HG03520 (cell line): ENCODE measurements at regions not wholly inside any gene's neighbourhood (a gene's known extent, or its start where the extent isn't known, plus 50 kb on each side); places are given as distances from the start of the nearest gene placed in this dataset.
"Not testable (repeated sequence)": the region's sequence is repeated elsewhere in the genome, so short reads cannot be mapped to it uniquely, and the experiment has no call there.

Experiments
- ATAC-seq: cut with Tn5 transposase; IDR thresholded peaks from one replicate; pipeline ENCODE4 v1.9.1; 2021; ENCODE audit warnings: mild to moderate bottlenecking, moderate library complexity; ENCODE audit not compliant: unreplicated experiment

DNA sequence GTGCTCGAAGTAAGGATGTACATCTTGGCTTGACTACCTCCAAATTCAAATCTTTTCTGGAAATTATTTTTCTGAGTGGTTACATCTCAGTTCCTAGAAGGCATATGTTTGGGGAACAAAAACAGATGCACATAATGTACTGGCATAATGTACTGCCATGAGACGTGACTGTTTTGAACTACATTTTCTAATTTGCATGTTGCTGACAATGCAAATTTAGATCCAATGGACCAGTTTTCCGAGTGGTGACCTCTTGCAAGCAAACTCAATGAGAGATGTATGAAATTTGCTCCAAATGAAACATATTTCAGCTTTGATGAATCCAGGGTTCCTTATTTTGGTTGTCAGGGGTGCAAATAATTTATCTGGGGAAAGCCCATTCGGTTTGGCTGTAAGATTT, 694.3 kb downstream of the GRXCR1 start:
- no peak for ATAC-seq

DNA sequence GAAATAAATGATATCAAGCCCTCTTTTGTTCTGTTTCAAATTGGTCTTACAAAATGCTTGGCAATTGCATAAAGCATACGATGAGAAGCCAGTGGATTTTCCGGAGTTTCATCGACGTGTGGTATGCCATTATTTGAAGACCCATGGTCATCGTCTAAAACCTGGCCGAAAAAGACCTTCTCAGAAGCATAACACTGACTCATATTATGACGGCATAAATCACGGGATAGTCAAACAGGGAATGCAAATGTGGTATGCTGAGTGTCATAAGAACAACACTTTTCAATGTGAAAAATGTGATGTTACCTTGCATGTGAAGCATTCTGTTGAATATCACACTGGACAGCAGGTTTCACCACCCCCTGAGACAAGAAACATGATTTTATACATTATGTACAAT, 695.2 kb downstream of the GRXCR1 start:
- ATAC-seq: no peak

DNA sequence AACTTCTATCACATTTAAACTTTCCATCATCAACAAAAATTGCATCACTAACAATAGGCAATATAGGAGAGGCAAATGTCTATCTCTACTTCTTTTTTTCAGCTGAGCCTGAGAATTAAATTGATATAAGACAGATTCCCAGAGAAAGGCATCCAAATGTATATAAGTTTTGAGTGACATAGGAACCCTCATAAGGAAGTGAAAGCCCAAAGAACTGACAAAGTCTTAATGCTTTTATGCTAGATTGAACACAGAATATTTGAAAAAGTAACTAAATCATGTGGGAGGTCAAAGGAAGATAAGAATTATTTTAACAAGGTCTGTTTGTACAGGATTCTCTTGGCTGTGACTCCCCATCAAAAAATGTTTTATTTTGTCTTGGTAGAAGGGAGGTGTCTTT, 714.9 kb downstream of the GRXCR1 start:
- no peak for ATAC-seq

DNA sequence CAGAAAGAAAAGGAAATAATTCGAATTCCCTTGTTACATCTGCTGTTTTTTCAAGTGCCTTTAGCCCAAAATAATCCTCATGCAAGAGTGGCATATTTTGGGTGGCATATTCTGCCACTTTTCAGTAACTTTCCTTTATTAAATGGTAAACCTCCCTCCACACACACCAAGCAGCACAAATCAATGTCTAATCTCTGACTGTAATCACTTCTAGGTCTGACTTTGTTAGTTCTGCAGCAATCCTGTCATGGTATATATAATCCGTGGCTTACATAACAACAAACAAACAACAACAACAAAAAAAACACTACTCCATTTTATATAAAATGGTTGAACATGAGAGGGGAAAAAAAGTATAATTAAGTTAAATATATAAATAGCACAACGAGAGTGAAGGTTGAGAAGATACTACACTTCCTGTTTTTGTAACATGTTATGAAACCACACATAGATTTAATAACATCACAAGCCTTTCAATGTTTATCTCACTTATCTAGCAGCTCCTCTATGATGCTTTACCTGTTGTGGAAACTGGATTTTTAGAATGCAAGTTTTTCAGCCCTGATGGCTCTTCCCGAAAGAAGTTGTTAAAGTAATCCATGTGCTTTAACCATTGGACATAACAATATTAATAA, 715.4 kb downstream of the GRXCR1 start:
- ATAC-seq: no peak

DNA sequence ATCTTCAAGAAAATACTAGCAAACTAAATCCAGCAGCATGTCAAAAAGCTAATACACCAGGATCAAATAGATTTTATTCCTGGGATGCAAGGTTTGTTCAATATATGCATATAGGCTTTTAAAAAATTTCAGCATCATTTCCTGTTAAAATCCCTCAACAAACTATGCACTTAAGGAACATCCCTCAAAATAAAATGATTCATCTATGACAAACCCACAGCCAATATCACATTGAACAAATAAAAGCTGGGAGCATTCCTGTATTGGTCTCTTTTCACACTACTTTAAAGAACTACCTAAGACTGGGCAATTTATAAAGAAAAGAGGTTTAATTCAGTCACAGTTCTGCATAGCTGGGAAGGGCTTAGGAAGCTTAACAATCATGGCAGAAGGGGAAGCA, 726.7 kb downstream of the GRXCR1 start:
- no peak for ATAC-seq

DNA sequence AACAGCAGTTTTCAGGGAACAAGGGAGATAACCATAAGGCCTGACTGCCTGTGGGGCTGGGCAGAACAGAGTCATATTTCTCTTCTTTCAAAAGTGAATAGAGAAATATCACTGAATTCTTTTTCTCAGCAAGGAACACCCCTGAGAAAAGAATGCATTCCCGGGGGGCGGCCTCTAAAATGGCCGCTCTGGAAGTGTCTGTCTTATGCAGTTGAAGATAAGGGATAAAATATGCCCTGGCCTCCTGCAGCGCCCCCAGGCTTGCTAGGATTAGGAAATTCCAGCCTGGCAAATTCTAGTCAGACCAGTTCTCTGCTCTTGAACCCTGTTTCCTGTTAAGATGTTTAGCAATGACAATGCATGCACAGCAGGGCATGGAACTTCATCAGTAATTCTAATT, 745.4 kb downstream of the GRXCR1 start:
- not testable (repeated sequence) for ATAC-seq

DNA sequence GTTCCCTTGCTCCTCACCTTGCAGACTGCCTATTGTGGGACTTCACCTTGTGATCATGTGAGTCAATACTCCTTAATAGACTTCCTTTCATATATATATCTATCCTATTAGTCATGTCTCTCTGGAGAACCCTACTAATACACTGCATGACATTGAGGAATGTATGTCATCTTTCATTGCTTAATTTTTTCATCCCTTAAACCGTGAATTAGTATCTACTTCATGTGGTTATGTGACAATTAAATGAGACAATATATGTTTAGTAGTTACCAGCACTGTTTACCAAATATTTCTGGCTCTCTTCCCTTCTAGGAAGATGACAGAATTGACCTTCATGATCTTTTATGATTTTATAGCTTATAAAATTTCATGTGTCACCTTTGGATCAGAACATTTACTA, 759.5 kb downstream of the GRXCR1 start:
- ATAC-seq: no peak

DNA sequence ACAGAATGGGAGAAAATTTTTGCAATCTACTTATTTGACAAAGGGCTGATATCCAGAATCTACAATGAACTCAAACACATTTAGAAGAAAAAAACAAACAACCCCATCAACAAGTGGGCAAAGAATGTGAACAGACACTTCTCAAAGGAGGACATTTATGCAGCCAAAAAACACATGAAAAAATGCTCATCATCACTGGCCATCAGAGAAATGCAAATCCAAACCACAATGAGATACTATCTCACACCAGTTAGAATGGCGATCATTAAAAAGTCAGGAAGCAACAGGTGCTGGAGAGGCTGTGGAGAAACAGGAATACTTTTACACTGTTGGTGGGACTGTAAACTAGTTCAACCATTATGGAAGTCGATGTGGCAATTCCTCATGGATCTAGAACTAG, 767.0 kb downstream of the GRXCR1 start:
- not testable (repeated sequence) for ATAC-seq

DNA sequence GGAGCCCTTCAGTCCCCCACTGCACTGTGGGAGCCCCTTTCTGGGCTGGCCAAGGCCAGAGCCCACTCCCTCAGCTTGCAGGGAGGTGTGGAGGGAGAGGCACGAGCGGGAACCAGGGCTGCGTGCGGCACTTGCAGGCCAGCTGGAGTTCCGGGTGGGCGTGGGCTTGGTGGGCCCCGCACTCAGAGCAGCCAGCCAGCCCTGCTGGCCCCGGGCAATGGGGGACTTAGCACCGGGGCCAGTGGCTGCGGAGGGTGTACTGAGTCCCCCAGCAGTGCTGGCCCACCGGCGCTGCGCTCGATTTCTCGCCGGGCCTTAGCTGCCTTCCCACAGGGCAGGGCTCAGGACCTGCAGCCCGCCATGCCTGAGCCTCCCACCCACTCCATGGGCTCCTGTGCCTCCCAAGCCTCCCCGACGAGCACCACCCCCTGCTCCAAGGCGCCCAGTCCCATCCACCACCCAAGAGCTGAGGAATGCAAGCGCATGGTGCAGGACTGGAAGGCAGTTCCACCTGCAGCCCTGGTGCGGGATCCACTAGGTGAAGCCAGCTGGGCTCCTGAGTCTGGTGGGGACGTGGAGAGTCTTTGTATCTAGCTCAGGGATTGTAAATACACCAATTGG, 776.2 kb downstream of the KCTD8 start:
- not testable (repeated sequence) for ATAC-seq

DNA sequence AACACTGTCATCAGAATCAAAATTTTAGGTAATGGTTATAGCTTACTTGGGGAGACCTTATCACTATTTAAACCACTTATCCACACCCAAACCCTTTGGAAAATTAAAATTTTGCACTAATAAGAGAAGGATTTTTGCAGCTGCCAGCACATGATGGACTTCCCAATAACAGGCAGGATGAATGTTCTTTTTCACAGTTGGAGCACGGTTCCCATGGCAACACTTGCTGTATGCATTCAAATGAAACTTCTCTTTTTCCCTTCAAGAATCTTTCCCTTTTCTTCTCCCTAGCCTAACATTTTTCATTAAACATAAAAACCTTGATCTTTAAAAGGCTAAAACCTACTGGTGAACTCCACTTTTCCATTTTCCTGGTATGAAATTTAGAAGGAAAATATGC, 768.2 kb downstream of the KCTD8 start:
- no peak for ATAC-seq

DNA sequence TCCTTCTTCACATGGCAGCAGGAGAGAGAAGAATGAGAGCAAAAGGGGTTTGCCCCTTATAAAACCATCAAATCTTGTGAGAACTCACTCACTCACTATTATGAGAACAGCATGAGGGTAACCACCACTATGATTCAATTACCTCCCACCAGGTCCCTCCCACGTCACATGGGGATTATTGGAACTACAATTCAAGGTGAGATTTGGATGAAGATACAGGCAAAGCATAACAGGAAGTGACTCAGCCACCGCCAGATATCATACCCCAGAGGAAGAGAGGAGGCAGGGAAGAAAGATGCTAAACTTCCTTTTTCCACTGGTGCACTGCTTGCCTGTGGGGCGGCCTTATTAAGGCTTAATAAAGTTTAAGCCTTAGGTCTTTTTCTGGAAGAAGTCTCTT, 766.1 kb downstream of the KCTD8 start:
- ATAC-seq: no peak

DNA sequence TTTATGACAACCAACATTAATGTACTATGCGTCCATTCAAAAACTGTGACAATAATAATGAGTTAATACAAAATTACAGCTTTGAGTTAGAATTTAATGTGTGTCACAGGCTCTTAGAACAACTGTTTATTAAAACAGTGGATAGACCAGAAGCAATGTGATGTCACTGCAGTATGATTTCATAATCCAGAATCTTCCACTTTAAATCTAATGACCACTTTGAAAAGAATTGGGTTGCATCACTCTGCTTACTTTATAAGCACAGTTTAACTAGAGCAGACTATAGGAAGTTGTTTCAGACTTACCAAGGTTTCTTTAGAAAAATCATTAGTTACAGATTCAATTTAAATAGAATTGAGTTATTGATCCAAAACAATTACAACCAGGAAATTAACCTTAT, 758.5 kb downstream of the KCTD8 start:
- ATAC-seq: no peak

DNA sequence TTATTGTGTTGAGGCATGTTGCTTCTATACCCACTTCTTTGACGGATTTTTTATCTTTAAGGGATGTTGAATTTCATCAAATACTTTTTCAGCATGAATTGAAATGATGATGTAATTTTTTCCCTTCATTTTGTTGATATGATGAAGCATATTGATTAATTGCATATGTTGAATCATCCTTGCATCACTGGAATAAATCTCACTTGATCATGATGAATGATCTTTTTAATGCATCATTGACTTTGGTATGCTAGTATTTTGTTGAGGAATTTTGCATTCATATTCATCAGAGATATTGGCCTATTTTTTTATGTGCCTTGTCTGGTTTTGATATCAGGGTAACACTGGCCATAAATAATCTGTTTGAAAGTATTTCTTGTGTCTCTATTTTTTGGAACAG, 754.7 kb downstream of the KCTD8 start:
- ATAC-seq: no peak

DNA sequence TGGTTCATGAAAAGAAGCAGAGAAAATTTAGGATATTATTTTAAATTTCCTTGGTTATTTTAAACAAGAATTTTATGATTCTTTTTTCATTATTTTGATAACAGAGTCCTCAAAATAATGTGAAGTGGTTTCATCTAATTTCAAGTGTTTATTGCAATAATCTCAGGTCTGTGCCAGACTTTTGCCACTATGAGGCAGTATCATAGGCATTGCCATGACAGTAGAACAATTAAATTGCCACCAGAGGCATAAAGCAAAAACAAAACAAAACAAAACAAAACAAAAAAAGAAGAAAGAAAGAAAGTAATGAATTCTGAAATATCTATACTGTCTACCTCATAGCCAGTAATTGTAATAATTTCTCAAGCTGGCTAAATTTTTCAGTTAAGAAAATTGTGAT, 739.2 kb downstream of the KCTD8 start:
- no peak for ATAC-seq

DNA sequence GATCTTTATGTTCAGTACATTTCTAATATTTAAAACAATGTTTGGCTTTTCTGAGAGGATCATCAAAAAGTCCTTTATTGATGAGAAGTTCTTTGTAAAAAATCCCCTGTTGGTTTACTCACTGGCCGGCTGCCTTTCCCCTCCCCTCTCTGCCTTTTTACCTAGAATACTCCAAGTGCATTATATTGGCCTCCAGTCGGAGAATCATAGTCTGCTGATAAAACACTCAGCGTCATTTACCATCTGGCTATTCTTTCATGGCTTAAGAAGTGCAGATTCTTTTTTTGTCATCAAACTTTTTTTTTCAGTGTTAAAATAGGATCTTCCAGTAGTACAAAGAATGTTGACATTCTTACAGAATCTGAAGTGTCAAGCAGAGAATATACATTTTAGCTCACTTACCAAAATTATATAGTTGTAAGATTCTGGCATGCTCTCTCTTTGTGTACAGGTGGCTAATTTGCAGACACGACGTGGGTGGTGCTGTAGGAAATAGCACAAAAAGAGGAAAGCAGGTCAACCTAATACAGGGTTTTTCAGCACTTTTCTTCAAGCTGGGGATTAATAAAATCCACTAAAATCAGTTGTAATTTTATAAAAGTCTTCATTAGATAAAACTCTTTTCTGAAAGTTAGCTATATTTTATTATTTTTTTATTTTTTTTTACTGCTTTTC, 731.8 kb downstream of the KCTD8 start:
- no peak for ATAC-seq

DNA sequence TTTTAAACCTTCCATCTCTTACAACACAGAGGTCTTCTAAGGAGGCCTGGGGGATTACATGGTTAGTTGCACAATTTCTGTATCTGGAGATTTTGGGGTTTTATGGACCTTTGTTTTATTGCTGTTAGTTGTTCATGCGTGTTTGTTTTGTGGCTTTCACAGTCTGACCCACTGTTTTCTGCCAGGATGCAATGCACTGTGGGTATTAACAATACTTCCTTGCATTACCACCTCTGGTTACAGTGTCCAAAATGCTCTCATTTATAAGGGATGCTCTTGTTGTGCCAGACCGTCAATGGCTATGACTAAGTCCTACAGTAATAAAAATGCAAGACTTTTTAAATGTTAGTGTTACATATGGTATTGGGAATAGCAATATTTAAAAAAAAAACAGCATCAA, 730.2 kb downstream of the KCTD8 start:
- no peak for ATAC-seq

DNA sequence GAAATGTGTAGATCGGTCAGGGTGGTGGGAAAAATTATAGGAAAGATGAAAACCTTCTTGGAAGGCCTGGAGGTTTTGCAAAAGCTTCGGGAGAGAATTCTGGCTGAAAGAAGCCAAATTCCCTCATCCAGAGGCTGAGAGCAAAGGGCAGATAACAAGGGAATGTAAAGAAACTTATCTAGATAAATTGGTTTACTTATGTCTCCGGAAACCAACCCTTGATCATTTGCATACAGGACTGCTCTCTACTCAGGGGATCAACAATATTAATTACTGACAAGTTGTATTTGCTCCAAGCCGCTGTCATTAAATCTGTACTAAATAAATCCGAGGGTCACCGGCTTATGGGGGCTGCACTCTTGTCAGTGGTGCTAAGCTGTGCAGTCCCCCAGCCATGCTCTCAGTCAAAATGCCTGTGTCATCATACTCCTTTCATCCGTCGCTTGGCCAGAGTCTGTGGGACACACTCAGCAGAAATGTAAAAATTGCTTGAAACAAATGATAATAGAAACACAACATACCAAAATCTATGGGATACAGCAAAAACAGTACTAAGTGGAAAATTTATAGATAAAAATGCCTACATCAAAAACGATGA, 715.7 kb downstream of the KCTD8 start:
- no peak for ATAC-seq

DNA sequence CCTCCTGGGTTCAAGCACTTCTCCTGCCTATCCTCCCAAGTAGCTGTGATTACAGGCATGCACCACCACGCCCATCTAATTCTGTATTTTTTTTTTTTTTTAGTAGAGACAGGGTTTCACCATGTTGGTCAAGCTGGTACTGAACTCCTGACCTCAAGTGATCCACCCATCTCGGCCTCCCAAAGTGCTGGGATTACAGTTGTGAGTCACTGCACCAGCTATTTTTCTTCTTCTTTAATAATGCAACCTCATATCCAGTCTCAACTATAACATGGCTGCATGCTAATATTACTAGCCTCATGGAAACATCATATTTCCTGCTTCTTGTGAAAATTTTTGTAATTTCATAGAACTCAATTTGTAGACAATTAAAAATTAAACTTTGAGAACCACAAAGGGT, 706.5 kb downstream of the KCTD8 start:
- no peak for ATAC-seq

DNA sequence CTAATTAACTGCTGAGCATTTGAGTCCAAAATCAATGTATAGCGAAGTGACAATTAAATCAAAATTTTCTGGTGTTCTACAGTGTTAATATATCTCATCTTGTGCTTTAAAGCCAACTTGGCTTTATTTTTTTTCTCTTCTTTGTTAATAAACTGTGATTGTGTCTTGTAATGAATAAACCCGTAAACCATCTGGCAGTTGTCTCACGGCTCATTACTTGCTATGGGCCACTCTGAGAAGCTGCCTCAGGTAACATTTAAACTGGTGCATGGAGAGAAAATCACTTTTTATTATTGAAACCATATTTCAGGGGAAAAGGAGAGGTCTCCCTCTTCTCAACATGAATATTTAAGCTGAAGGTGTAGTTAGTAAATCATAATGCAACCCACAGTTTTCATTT, 694.0 kb downstream of the KCTD8 start:
- no peak for ATAC-seq

DNA sequence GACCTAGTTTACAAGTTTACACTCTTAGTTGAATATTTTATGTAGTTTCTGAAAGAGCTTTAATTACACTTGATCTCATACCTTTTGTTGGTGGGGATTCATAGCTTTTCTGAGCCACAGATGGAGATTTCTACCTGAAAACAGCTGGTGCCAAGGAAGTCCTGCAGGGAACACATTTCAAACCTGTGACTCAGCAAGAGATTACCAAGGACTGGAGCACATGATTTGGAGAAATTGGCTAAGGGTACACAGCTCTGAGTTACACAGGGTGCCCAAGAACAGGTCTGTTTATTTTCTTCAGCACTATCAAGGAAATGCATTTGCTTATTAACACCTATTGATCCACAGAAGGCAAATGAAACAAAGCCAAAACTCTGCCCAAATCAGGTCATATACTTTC, 691.5 kb downstream of the KCTD8 start:
- no peak for ATAC-seq

DNA sequence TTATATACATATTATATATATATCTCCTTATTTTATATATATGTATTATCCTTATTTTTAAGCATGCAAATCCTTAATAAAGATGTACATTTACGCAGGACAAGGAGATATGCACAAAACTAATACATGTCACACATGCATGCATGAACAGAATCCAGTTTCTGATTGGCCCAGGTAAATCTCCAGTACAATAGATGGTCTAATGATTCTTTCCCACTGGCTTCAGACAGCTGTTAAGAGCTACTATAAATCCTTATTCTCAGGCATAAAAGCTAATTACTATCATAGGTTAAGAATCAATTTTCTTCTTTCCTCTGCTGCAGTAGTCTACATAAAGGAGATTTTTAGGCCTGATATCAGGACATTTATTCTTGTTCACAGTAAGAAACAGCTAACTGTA, 689.8 kb downstream of the KCTD8 start:
- no peak for ATAC-seq

DNA sequence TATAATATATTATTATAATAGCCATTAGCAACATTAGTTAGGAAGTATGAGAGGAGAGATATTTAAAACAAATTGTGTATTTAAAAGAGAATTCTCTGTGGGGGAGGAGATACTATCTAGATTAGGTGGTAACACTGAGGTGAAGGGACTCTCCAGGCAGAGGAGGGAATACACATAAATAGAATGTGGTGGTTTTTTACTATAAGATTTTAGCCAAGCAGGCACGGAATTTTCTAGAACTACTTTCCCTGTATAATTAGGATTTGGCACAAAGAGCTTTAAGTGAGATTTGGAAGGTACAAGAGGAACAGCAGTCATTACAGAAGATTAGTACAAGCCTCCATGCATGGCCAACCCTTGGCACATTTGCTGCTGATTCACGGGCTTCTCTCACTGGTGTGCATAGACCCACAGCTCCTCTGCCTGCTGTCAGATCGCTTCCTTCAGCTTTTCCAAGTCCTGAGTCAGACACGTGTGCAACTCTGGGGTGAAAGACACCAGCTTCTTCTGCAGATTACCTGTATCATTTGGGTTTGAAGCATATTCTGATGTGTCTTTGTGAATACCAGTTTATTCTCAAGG, 685.5 kb downstream of the KCTD8 start:
- ATAC-seq: peak; percentile 62
